Erythroblast (primary cell): ENCODE measurements at regions not wholly inside any gene's neighbourhood (a gene's known extent, or its start where the extent isn't known, plus 50 kb on each side); places are given as distances from the start of the nearest gene placed in this dataset.

ENCODE experiments used
- GATA1 ChIP-seq: IDR thresholded peaks from 2 replicates; pipeline ENCODE4 v1.6.1; 2011; ENCODE audit warnings: low read depth, mild to moderate bottlenecking, control low read depth, low read length, moderate library complexity
- POLR2A ChIP-seq: IDR thresholded peaks from 2 replicates; pipeline ENCODE4 v1.6.1; 2011; ENCODE audit warnings: mild to moderate bottlenecking, low read length

- TF ChIP-seq POLR2A: no peak
- no peak for TF ChIP-seq GATA1
Measured at GRCh38 chr7:156009569-156009968, 197.3 kb upstream of the SHH start.
